ENCODE measurements at regions not wholly inside any gene's neighbourhood (a gene's known extent, or its start where the extent isn't known, plus 50 kb on each side); places are given as distances from the start of the nearest gene placed in this dataset.

DNA sequence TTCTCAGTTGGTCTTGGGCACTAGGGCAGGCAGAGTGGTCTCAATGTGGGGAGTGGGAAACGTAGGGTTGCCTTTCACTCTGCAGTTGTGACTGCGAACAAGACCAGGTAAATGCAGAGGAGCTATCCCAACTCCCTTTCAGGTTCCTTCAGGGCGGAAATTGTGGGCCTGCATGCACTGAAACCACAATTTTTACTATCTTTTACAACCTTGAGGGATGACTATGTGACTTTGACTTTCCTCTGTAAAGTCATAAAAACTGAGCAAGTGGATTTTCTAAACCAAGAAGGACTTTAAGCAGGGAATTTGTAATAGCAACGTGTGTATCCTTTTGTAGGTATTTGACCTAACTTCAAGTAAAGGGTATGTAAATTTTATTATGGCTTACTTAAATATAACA lies 171.4 kb upstream of the CADPS start:
- TF ChIP-seq, protein P1, sequence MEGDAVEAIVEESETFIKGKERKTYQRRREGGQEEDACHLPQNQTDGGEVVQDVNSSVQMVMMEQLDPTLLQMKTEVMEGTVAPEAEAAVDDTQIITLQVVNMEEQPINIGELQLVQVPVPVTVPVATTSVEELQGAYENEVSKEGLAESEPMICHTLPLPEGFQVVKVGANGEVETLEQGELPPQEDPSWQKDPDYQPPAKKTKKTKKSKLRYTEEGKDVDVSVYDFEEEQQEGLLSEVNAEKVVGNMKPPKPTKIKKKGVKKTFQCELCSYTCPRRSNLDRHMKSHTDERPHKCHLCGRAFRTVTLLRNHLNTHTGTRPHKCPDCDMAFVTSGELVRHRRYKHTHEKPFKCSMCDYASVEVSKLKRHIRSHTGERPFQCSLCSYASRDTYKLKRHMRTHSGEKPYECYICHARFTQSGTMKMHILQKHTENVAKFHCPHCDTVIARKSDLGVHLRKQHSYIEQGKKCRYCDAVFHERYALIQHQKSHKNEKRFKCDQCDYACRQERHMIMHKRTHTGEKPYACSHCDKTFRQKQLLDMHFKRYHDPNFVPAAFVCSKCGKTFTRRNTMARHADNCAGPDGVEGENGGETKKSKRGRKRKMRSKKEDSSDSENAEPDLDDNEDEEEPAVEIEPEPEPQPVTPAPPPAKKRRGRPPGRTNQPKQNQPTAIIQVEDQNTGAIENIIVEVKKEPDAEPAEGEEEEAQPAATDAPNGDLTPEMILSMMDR (IDR thresholded peaks at IDR 0.05) = no peak
- no peak for TF ChIP-seq FOSL2 (IDR thresholded peaks at IDR 0.05; ENCODE audit: borderline replicate concordance, low read depth)
- TF ChIP-seq, protein P2, sequence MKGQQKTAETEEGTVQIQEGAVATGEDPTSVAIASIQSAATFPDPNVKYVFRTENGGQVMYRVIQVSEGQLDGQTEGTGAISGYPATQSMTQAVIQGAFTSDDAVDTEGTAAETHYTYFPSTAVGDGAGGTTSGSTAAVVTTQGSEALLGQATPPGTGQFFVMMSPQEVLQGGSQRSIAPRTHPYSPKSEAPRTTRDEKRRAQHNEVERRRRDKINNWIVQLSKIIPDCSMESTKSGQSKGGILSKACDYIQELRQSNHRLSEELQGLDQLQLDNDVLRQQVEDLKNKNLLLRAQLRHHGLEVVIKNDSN (IDR thresholded peaks at IDR 0.05; ENCODE audit: borderline replicate concordance, low read depth) = no peak
- TF ChIP-seq YY1 (IDR thresholded peaks at IDR 0.05; ENCODE audit: low read depth) = no peak
- no peak for TF ChIP-seq FOXJ3 (CRISPR knock-in tag; IDR thresholded peaks at IDR 0.05)
- TF ChIP-seq, protein P3, sequence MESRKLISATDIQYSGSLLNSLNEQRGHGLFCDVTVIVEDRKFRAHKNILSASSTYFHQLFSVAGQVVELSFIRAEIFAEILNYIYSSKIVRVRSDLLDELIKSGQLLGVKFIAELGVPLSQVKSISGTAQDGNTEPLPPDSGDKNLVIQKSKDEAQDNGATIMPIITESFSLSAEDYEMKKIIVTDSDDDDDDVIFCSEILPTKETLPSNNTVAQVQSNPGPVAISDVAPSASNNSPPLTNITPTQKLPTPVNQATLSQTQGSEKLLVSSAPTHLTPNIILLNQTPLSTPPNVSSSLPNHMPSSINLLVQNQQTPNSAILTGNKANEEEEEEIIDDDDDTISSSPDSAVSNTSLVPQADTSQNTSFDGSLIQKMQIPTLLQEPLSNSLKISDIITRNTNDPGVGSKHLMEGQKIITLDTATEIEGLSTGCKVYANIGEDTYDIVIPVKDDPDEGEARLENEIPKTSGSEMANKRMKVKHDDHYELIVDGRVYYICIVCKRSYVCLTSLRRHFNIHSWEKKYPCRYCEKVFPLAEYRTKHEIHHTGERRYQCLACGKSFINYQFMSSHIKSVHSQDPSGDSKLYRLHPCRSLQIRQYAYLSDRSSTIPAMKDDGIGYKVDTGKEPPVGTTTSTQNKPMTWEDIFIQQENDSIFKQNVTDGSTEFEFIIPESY (IDR thresholded peaks at IDR 0.05; ENCODE audit: borderline replicate concordance, low read depth) = no peak
- TF ChIP-seq, protein P4, sequence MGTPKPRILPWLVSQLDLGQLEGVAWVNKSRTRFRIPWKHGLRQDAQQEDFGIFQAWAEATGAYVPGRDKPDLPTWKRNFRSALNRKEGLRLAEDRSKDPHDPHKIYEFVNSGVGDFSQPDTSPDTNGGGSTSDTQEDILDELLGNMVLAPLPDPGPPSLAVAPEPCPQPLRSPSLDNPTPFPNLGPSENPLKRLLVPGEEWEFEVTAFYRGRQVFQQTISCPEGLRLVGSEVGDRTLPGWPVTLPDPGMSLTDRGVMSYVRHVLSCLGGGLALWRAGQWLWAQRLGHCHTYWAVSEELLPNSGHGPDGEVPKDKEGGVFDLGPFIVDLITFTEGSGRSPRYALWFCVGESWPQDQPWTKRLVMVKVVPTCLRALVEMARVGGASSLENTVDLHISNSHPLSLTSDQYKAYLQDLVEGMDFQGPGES (IDR thresholded peaks at IDR 0.05; ENCODE audit: low read depth, low read length) = no peak
- TF ChIP-seq EP300 (IDR thresholded peaks at IDR 0.05; ENCODE audit: borderline replicate concordance in 1 of 2, low read depth in 1 of 2, low read length in 1 of 2) = no peak
- TF ChIP-seq TAF1 (IDR thresholded peaks at IDR 0.05; ENCODE audit: borderline replicate concordance, low read depth, low read length) = no peak
- no peak for TF ChIP-seq POLR2AphosphoS5 (IDR thresholded peaks at IDR 0.05; ENCODE audit: low read depth, low read length)
- TF ChIP-seq EZH2phosphoT487 (IDR thresholded peaks at IDR 0.05; ENCODE audit: borderline replicate concordance, low read depth) = no peak
- TF ChIP-seq, protein P5, sequence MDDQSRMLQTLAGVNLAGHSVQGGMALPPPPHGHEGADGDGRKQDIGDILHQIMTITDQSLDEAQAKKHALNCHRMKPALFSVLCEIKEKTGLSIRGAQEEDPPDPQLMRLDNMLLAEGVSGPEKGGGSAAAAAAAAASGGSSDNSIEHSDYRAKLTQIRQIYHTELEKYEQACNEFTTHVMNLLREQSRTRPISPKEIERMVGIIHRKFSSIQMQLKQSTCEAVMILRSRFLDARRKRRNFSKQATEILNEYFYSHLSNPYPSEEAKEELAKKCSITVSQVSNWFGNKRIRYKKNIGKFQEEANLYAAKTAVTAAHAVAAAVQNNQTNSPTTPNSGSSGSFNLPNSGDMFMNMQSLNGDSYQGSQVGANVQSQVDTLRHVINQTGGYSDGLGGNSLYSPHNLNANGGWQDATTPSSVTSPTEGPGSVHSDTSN (IDR thresholded peaks at IDR 0.05) = no peak
- TF ChIP-seq RCOR1 (IDR thresholded peaks at IDR 0.05; ENCODE audit: low read length) = no peak

All from SK-N-SH (cell line).